Vagina (tissue), 2 donors: ENCODE measurements at regions not wholly inside any gene's neighbourhood (a gene's known extent, or its start where the extent isn't known, plus 50 kb on each side); places are given as distances from the start of the nearest gene placed in this dataset.

Experiments used
- CTCF ChIP-seq, 3 experiments: fragments of 450-650 bp in 2 of 3; fragments of 200-600 bp in 1 of 3; sonication (generic) in 1 of 3; IDR thresholded peaks; one replicate each; pipeline ENCODE4 v1.5.1; 2017 to 2019; ENCODE audit warnings: antibody characterized with exemption in 3 of 3, mild to moderate bottlenecking in 2 of 3, moderate library complexity in 2 of 3
- POLR2A ChIP-seq, 2 donors: fragments of 450-650 bp; IDR thresholded peaks; one replicate each; pipeline ENCODE4 v1.6.1; 2017; ENCODE audit warnings: antibody characterized with exemption in 2 of 2, mild to moderate bottlenecking in 2 of 2, moderate library complexity in 2 of 2
- POLR2AphosphoS5 ChIP-seq, 2 donors: sonication (generic); formaldehyde crosslinking; IDR thresholded peaks; one replicate each; pipeline ENCODE4 v1.9.0; 2017; ENCODE audit warnings: antibody characterized with exemption in 2 of 2, mild to moderate bottlenecking in 2 of 2, low read depth in 1 of 2; ENCODE audit not compliant: insufficient read depth in 1 of 2

- TF ChIP-seq CTCF (IDR thresholded peaks at IDR 0.05): no peak
- no peak for TF ChIP-seq POLR2AphosphoS5 (IDR thresholded peaks at IDR 0.05; ENCODE audit: insufficient read depth in 1 of 2, low read depth in 1 of 2)
- TF ChIP-seq POLR2A (IDR thresholded peaks at IDR 0.05): no peak
Observed at GRCh38 chr18:37657493-37657892, 91.9 kb upstream of the CELF4 start.
